CD14-positive monocyte (primary cell): ENCODE measurements at regions not wholly inside any gene's neighbourhood (a gene's known extent, or its start where the extent isn't known, plus 50 kb on each side); places are given as distances from the start of the nearest gene placed in this dataset.

Source experiments
- DNase-seq, 3 donors: peaks; one replicate each; pipeline ENCODE4 v3.0.0-alpha.2; 2011 to 2022
- H2AFZ ChIP-seq: 2 replicates; pipeline ENCODE4 v1.6.0; 2012; ENCODE audit warnings: mild to moderate bottlenecking, low read depth, low read length, inconsistent platforms; ENCODE audit not compliant: insufficient read depth, poor library complexity, severe bottlenecking
- H3K27ac ChIP-seq, 2 donors: 1 replicate in 1 of 2; 2 replicates in 1 of 2; pipeline ENCODE4 v1.5.1; 2012 to 2013; ENCODE audit warnings: low read length in 2 of 2, control low read depth in 1 of 2, inconsistent platforms in 1 of 2, low read depth in 1 of 2, mild to moderate bottlenecking in 1 of 2
- H3K27me3 ChIP-seq, 2 donors: one replicate each; pipeline versions ENCODE4 v1.6.0 to v1.6.1; 2011 to 2013; ENCODE audit warnings: low read length in 2 of 2; ENCODE audit not compliant: control insufficient read depth in 2 of 2, insufficient read depth in 2 of 2
- H3K36me3 ChIP-seq, 2 donors: replicated peaks in 1 of 2; 1 replicate in 1 of 2; 2 replicates in 1 of 2; pipeline versions ENCODE4 v1.5.1 to v1.6.1; 2012 to 2013; ENCODE audit warnings: low read length in 2 of 2, control low read depth in 1 of 2, inconsistent platforms in 1 of 2, mild to moderate bottlenecking in 1 of 2; ENCODE audit not compliant: insufficient read depth in 2 of 2, control insufficient read depth in 1 of 2
- H3K4me1 ChIP-seq, 2 donors: 1 replicate in 1 of 2; 2 replicates in 1 of 2; pipeline versions ENCODE4 v1.5.1 to v1.6.1; 2012 to 2013; ENCODE audit warnings: low read length in 2 of 2, control low read depth in 1 of 2, inconsistent platforms in 1 of 2, mild to moderate bottlenecking in 1 of 2, moderate library complexity in 1 of 2; ENCODE audit not compliant: insufficient read depth in 2 of 2, control insufficient read depth in 1 of 2
- H3K4me2 ChIP-seq: replicated peaks from 2 replicates; pipeline ENCODE3; 2012; ENCODE audit warnings: low read length, moderate library complexity, mild to moderate bottlenecking; ENCODE audit not compliant: poor library complexity, severe bottlenecking; ENCODE audit errors: extremely low read depth
- H3K4me3 ChIP-seq, 3 experiments: fragments of 200-600 bp in 1 of 3; sonication (generic) in 1 of 3; replicated peaks in 1 of 3; 1 replicate in 2 of 3; 2 replicates in 1 of 3; pipeline ENCODE4 v1.5.1; 2011 to 2013; ENCODE audit warnings: low read length in 3 of 3, mild to moderate bottlenecking in 3 of 3, control low read depth in 2 of 3, low read depth in 2 of 3, inconsistent platforms in 1 of 3, moderate library complexity in 1 of 3
- H3K79me2 ChIP-seq: 2 replicates; pipeline ENCODE4 v1.6.0; 2012; ENCODE audit warnings: mild to moderate bottlenecking, control low read depth, inconsistent platforms, low read length, moderate library complexity; ENCODE audit not compliant: insufficient read depth
- H3K9ac ChIP-seq: 2 replicates; pipeline ENCODE4 v1.6.0; 2017; ENCODE audit warnings: low read length, mild to moderate bottlenecking; ENCODE audit not compliant: insufficient read depth, poor library complexity, severe bottlenecking
- H3K9me3 ChIP-seq, 2 donors: replicated peaks in 1 of 2; 1 replicate in 1 of 2; 2 replicates in 1 of 2; pipeline versions ENCODE4 v1.5.1 to v1.6.1; 2012 to 2013; ENCODE audit warnings: low read length in 2 of 2, control low read depth in 1 of 2; ENCODE audit not compliant: control insufficient read depth in 1 of 2, insufficient read depth in 1 of 2
- H4K20me1 ChIP-seq: 2 replicates; pipeline ENCODE4 v1.6.0; 2012; ENCODE audit warnings: mild to moderate bottlenecking, low read length, control low read depth, moderate library complexity; ENCODE audit not compliant: insufficient read depth
- H3K27ac Mint-ChIP-seq, 7 donors: one replicate each; pipeline ENCODE4 v1.8.0; 2020; ENCODE audit warnings: mild to moderate bottlenecking in 7 of 7, mixed read lengths in 7 of 7, moderate library complexity in 6 of 7, inconsistent platforms in 2 of 7
- H3K27me3 Mint-ChIP-seq, 3 donors: one replicate each; pipeline ENCODE4 v1.8.0; 2021 to 2022; ENCODE audit warnings: low read depth in 3 of 3, mild to moderate bottlenecking in 3 of 3, mixed read lengths in 3 of 3, moderate library complexity in 3 of 3, inconsistent platforms in 1 of 3
- H3K36me3 Mint-ChIP-seq, 2 donors: one replicate each; pipeline ENCODE4 v1.8.0; 2020; ENCODE audit warnings: mixed read lengths in 2 of 2, inconsistent platforms in 1 of 2, mild to moderate bottlenecking in 1 of 2
- H3K4me1 Mint-ChIP-seq: one replicate; pipeline ENCODE4 v1.8.0; 2020; ENCODE audit warnings: mild to moderate bottlenecking, mixed read lengths
- H3K4me3 Mint-ChIP-seq, 2 donors: one replicate each; pipeline ENCODE4 v1.8.0; 2020; ENCODE audit warnings: mild to moderate bottlenecking in 2 of 2, mixed read lengths in 2 of 2, moderate library complexity in 1 of 2
- H3K9me3 Mint-ChIP-seq, 7 donors: one replicate each; pipeline ENCODE4 v1.8.0; 2020 to 2022; ENCODE audit warnings: mixed read lengths in 7 of 7, mild to moderate bottlenecking in 6 of 7, moderate library complexity in 6 of 7, inconsistent platforms in 2 of 7
- WGBS: methylation state at CpG from one replicate; pipeline ENCODE4 v1.1.5; 2013; ENCODE audit warnings: missing lambda C conversion rate; ENCODE audit not compliant: insufficient coverage; 5-methylcytosine and 5-hydroxymethylcytosine counted together
- intact Hi-C, 2 donors: fragments of 100-400 bp; cut with micrococcal nuclease; formaldehyde crosslinking; loops; one replicate each; pipeline versions ENCODE4 v1.15.0 to v1.15.1; 2023
- TF ChIP-seq, protein P1 (sequence below): fragments of 200-600 bp; IDR thresholded peaks from one replicate; pipeline ENCODE4 v1.8.0; 2022; ENCODE audit warnings: antibody characterized with exemption, mild to moderate bottlenecking

DNA sequence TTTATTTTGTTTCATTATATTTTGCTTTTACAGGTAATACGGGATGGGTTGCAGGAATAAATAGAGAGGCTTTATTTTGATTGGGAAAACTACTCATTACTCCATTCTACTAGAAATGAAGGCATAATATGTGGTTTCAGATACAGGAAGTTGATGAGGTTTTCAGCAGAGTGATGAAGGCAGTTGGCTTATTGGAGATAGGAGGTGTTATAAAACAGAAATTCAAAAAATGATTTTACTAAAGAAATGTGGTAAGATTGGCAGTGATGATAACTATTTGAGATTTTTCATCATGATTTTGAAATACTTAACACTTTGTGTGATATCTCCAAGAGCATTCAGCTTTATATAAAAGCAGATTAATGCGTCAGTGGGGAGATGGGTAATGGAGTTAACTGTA lies 1445.7 kb upstream of the CADM2 start:
- no peak overlapping the region for H2AFZ ChIP-seq
- no CpG with 5 or more reads among the region's 2 CpGs for WGBS

DNA sequence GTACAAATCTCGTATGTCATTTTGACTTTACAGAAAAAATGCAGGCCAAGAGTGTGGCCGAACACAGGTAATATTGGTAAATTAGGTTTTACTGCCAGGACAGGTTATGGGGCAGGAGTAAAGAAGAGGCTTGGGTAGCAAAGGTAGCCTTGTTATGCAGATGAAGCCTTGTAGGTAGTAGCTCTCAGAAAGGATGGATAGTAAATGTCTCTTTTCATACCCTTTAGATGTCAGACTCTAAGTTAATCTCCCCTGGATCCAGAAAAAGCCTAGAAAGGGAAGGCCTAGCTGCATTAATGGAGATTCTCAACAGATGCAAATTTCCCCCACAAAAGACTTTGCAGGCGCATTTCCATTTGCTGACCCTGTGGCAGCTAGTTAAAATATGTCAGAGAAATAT lies 1445.1 kb upstream of the CADM2 start:
- Histone ChIP-seq H4K20me1 (no peaks in the 10 kb centered on the region), H3K4me2 (no peak overlapping the region), H3K27ac (no peak overlapping the region), H3K36me3 (no peaks in the 10 kb centered on the region), H3K79me2 (no peaks in the 10 kb centered on the region), H3K4me3 (no peak overlapping the region), H3K27me3 (no peaks in the 10 kb centered on the region), H3K9me3 (no peaks in the 10 kb centered on the region), H3K9ac (no peak overlapping the region), H2AFZ (no peak overlapping the region), H3K4me1 (no peaks in the 10 kb centered on the region)
- Mint-ChIP-seq H3K4me1 (no peaks in the 10 kb centered on the region), H3K4me3 (no peak overlapping the region), H3K9me3 (peaks cover 2 to 5% (median 3%) of the 10 kb centered on the region in 7 donors), H3K36me3 (no peaks in the 10 kb centered on the region), H3K27me3 (peaks cover 0 to 2% (median 1%) of the 10 kb centered on the region in 3 donors), H3K27ac (no peak overlapping the region)
- intact Hi-C loops = no loop called here
- TF ChIP-seq, protein P1, sequence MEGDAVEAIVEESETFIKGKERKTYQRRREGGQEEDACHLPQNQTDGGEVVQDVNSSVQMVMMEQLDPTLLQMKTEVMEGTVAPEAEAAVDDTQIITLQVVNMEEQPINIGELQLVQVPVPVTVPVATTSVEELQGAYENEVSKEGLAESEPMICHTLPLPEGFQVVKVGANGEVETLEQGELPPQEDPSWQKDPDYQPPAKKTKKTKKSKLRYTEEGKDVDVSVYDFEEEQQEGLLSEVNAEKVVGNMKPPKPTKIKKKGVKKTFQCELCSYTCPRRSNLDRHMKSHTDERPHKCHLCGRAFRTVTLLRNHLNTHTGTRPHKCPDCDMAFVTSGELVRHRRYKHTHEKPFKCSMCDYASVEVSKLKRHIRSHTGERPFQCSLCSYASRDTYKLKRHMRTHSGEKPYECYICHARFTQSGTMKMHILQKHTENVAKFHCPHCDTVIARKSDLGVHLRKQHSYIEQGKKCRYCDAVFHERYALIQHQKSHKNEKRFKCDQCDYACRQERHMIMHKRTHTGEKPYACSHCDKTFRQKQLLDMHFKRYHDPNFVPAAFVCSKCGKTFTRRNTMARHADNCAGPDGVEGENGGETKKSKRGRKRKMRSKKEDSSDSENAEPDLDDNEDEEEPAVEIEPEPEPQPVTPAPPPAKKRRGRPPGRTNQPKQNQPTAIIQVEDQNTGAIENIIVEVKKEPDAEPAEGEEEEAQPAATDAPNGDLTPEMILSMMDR = no peak
- no CpG with 5 or more reads among the region's 3 CpGs for WGBS
- DNase-seq = no peak

More for the DNA sequence above, 1445.7 kb upstream of the CADM2 start:
- no peaks in the 10 kb centered on the region for H3K4me1 Mint-ChIP-seq
- no peaks in the 10 kb centered on the region for H3K36me3 ChIP-seq
- no peak overlapping the region for H3K27ac ChIP-seq
- peaks cover 2 to 5% (median 3%) of the 10 kb centered on the region in 7 donors for H3K9me3 Mint-ChIP-seq
- no peaks in the 10 kb centered on the region for H3K9me3 ChIP-seq
- no peak overlapping the region for H3K4me3 ChIP-seq
- no peaks in the 10 kb centered on the region for H3K27me3 ChIP-seq
- DNase-seq = no peak
- TF ChIP-seq, protein P1 = no peak
- intact Hi-C loops = no loop called here
- H4K20me1 ChIP-seq = no peaks in the 10 kb centered on the region
- H3K4me2 ChIP-seq = no peak overlapping the region
- no peaks in the 10 kb centered on the region for H3K36me3 Mint-ChIP-seq
- peaks cover 0 to 2% (median 1%) of the 10 kb centered on the region in 3 donors for H3K27me3 Mint-ChIP-seq
- H3K27ac Mint-ChIP-seq = no peak overlapping the region
- H3K79me2 ChIP-seq = no peaks in the 10 kb centered on the region
- H3K4me3 Mint-ChIP-seq = no peak overlapping the region
- H3K4me1 ChIP-seq = no peaks in the 10 kb centered on the region
- no peak overlapping the region for H3K9ac ChIP-seq
